ENCODE measurements at regions not wholly inside any gene's neighbourhood (a gene's known extent, or its start where the extent isn't known, plus 50 kb on each side); places are given as distances from the start of the nearest gene placed in this dataset.

DNA sequence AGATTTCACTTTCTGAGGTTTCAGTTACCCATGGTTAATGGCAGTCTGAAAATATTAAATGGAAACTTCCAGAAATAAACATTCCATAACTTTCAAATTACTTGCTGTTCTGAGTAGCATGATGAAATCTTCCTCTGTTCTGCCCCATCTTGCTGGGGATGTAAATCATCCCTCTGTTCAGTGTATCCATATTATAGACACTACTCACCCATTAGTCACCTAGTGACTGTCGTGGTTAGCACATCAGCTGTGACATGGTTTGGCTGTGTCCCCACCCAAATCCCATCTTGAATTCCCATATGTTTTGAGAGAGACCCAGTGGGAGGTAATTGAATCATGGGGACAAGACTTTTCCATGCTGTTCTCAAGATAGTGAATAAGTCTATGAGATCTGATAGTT is 125.5 kb upstream of the GIMD1 start:
- H3K9me3 Mint-ChIP-seq (ENCODE audit: insufficient read depth) = peaks cover 2% of the 10 kb centered on the region
- Histone ChIP-seq H3K4me2 (replicated peaks; ENCODE audit: low read depth, low read length, poor library complexity, severe bottlenecking) (no peak overlapping the region), H2AFZ (ENCODE audit: insufficient read depth, low read depth, low read length, poor library complexity, severe bottlenecking) (no peak overlapping the region), H3K9me3 (ENCODE audit: control extremely low read depth in 1 of 3, control insufficient read depth in 2 of 3, insufficient read depth in 1 of 3, low read length in 2 of 3) (peaks cover 0 to 3% (median 0%) of the 10 kb centered on the region in 3 donors), H3K4me3 (ENCODE audit: control extremely low read depth in 1 of 5, extremely low read depth in 1 of 5, insufficient read depth in 1 of 5, low read depth in 2 of 5, low read length in 4 of 5) (no peak overlapping the region), H3K4me1 (ENCODE audit: control insufficient read depth in 2 of 2, insufficient read depth in 2 of 2, low read length in 2 of 2) (no peaks in the 10 kb centered on the region), H3K27me3 (replicated peaks in 1 of 4; ENCODE audit: control extremely low read depth in 1 of 4, control insufficient read depth in 3 of 4, insufficient read depth in 4 of 4, low read length in 3 of 4) (no peaks in the 10 kb centered on the region), H3K27ac (ENCODE audit: low read length in 2 of 2) (no peak overlapping the region), H3K9ac (ENCODE audit: low read length) (no peak overlapping the region), H3K36me3 (replicated peaks in 1 of 2; ENCODE audit: control extremely low read depth in 1 of 2, control insufficient read depth in 1 of 2, extremely low read depth in 1 of 2, insufficient read depth in 2 of 2, low read length in 1 of 2) (no peaks in the 10 kb centered on the region), H3K79me2 (ENCODE audit: control insufficient read depth, insufficient read depth, low read length) (no peaks in the 10 kb centered on the region), H4K20me1 (ENCODE audit: control insufficient read depth, insufficient read depth, low read length, poor library complexity, severe bottlenecking) (no peaks in the 10 kb centered on the region)
- WGBS (ENCODE audit: insufficient coverage) = no CpG with 5 or more reads among the region's 1 CpG
- DNase-seq (no peak), ATAC-seq (ENCODE audit: low read depth) (no peak)
- intact Hi-C loops (cut with micrococcal nuclease) = no loop called here
- no peak overlapping the region for H3K4me3 Mint-ChIP-seq
- no peaks in the 10 kb centered on the region for H3K4me1 Mint-ChIP-seq
- ChIA-PET POLR2A (no interaction called here), CTCF (no interaction called here)
- no peak overlapping the region for H3K27ac Mint-ChIP-seq
- H3K27me3 Mint-ChIP-seq = no peaks in the 10 kb centered on the region
- TF ChIP-seq, protein P1, sequence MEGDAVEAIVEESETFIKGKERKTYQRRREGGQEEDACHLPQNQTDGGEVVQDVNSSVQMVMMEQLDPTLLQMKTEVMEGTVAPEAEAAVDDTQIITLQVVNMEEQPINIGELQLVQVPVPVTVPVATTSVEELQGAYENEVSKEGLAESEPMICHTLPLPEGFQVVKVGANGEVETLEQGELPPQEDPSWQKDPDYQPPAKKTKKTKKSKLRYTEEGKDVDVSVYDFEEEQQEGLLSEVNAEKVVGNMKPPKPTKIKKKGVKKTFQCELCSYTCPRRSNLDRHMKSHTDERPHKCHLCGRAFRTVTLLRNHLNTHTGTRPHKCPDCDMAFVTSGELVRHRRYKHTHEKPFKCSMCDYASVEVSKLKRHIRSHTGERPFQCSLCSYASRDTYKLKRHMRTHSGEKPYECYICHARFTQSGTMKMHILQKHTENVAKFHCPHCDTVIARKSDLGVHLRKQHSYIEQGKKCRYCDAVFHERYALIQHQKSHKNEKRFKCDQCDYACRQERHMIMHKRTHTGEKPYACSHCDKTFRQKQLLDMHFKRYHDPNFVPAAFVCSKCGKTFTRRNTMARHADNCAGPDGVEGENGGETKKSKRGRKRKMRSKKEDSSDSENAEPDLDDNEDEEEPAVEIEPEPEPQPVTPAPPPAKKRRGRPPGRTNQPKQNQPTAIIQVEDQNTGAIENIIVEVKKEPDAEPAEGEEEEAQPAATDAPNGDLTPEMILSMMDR (IDR thresholded peaks at IDR 0.05) = no peak
- no peak for TF ChIP-seq EZH2 (IDR thresholded peaks at IDR 0.05; ENCODE audit: borderline replicate concordance, insufficient read depth, low read depth, low read length, poor library complexity, severe bottlenecking)

DNA sequence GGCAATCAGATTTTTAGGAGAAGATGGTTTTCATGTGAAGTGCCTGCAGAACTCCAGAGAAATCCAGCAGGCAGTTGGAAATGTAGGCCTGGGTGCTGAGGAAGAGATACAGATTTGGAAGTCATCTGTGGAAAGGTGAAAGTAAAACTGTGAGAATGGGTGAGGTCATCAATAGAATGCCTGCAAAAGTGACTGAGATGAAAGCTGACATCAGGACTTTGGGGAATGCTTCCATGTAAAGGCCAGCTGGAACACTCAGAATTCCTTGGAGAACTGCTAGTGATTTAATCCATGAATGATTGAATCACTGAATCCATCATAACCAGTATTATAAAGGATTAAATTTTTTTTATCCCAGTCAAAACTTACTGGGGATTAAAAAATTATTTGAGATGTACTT is 124.5 kb upstream of the GIMD1 start:
- Histone ChIP-seq H3K27ac (ENCODE audit: low read length in 2 of 2) (no peak overlapping the region), H2AFZ (ENCODE audit: insufficient read depth, low read depth, low read length, poor library complexity, severe bottlenecking) (no peak overlapping the region), H3K4me1 (ENCODE audit: control insufficient read depth in 2 of 2, insufficient read depth in 2 of 2, low read length in 2 of 2) (no peaks in the 10 kb centered on the region), H3K4me2 (replicated peaks; ENCODE audit: low read depth, low read length, poor library complexity, severe bottlenecking) (no peak overlapping the region), H4K20me1 (ENCODE audit: control insufficient read depth, insufficient read depth, low read length, poor library complexity, severe bottlenecking) (no peaks in the 10 kb centered on the region), H3K79me2 (ENCODE audit: control insufficient read depth, insufficient read depth, low read length) (no peaks in the 10 kb centered on the region), H3K27me3 (replicated peaks in 1 of 4; ENCODE audit: control extremely low read depth in 1 of 4, control insufficient read depth in 3 of 4, insufficient read depth in 4 of 4, low read length in 3 of 4) (no peaks in the 10 kb centered on the region), H3K9ac (ENCODE audit: low read length) (no peak overlapping the region), H3K36me3 (replicated peaks in 1 of 2; ENCODE audit: control extremely low read depth in 1 of 2, control insufficient read depth in 1 of 2, extremely low read depth in 1 of 2, insufficient read depth in 2 of 2, low read length in 1 of 2) (no peaks in the 10 kb centered on the region), H3K4me3 (ENCODE audit: control extremely low read depth in 1 of 5, extremely low read depth in 1 of 5, insufficient read depth in 1 of 5, low read depth in 2 of 5, low read length in 4 of 5) (no peak overlapping the region), H3K9me3 (ENCODE audit: control extremely low read depth in 1 of 3, control insufficient read depth in 2 of 3, insufficient read depth in 1 of 3, low read length in 2 of 3) (peaks cover 0 to 3% (median 0%) of the 10 kb centered on the region in 3 donors)
- no peak for ATAC-seq (ENCODE audit: low read depth)
- TF ChIP-seq EZH2 (IDR thresholded peaks at IDR 0.05; ENCODE audit: borderline replicate concordance, insufficient read depth, low read depth, low read length, poor library complexity, severe bottlenecking) = no peak
- TF ChIP-seq, protein P1 (IDR thresholded peaks at IDR 0.05) = no peak
- CTCF ChIA-PET = no interaction called here
- intact Hi-C loops (cut with micrococcal nuclease) = no loop called here
- Mint-ChIP-seq H3K4me1 (no peaks in the 10 kb centered on the region), H3K9me3 (ENCODE audit: insufficient read depth) (peaks cover 2% of the 10 kb centered on the region), H3K4me3 (no peak overlapping the region), H3K27me3 (peaks cover under 1% of the 10 kb centered on the region), H3K27ac (no peak overlapping the region)
- DNase-seq = no peak
- POLR2A ChIA-PET = no interaction called here

All from B cell (primary cell).